Smooth muscle cell (in vitro differentiated cells): ENCODE measurements at regions not wholly inside any gene's neighbourhood (a gene's known extent, or its start where the extent isn't known, plus 50 kb on each side); places are given as distances from the start of the nearest gene placed in this dataset.

Experiments
- DNase-seq: peaks from one replicate; lab custom pipeline; 2025; ENCODE audit not compliant: unreplicated experiment; lab: John Stamatoyannopoulos, UW
- H2AFZ ChIP-seq: fragments of 200-600 bp; sonication (generic); 2 replicates; pipeline ENCODE4 v1.6.0; 2016; ENCODE audit warnings: antibody characterized with exemption, low read depth, mild to moderate bottlenecking
- H3F3A ChIP-seq: fragments of 200-600 bp; sonication (generic); 2 replicates; pipeline ENCODE4 v1.6.0; 2017; ENCODE audit warnings: antibody characterized with exemption, low read depth
- H3K27ac ChIP-seq: fragments of 200-600 bp; sonication (generic); 2 replicates; pipeline ENCODE4 v1.5.1; 2016; ENCODE audit warnings: low read depth, mild to moderate bottlenecking
- H3K27me3 ChIP-seq: fragments of 200-600 bp; sonication (generic); 2 replicates; pipeline ENCODE4 v1.6.1; 2016; ENCODE audit warnings: low read depth, mild to moderate bottlenecking
- H3K36me3 ChIP-seq: fragments of 200-600 bp; sonication (generic); 2 replicates; pipeline ENCODE4 v1.5.1; 2016; ENCODE audit warnings: low read depth
- H3K4me1 ChIP-seq: fragments of 200-600 bp; sonication (generic); 2 replicates; pipeline ENCODE4 v1.5.1; 2016; ENCODE audit warnings: low read depth
- H3K4me2 ChIP-seq: fragments of 200-600 bp; sonication (generic); 2 replicates; pipeline ENCODE4 v1.6.0; 2016; ENCODE audit warnings: mild to moderate bottlenecking
- H3K4me3 ChIP-seq: fragments of 200-600 bp; sonication (generic); 2 replicates; pipeline ENCODE4 v1.5.1; 2016; ENCODE audit warnings: mild to moderate bottlenecking
- H3K79me2 ChIP-seq: fragments of 200-600 bp; sonication (generic); 2 replicates; pipeline ENCODE4 v1.6.0; 2016; ENCODE audit warnings: low read depth, mild to moderate bottlenecking
- H3K9ac ChIP-seq: fragments of 200-600 bp; sonication (generic); 2 replicates; pipeline ENCODE4 v1.6.0; 2016; ENCODE audit warnings: low read depth
- H3K9me3 ChIP-seq: fragments of 200-600 bp; sonication (generic); replicated peaks from 2 replicates; pipeline ENCODE4 v1.5.1; 2016; ENCODE audit warnings: low read depth
- H4K20me1 ChIP-seq: fragments of 200-600 bp; sonication (generic); 2 replicates; pipeline ENCODE4 v1.6.0; 2016; ENCODE audit warnings: low read depth
- CTCF ChIP-seq: fragments of 200-600 bp; sonication (generic); IDR thresholded peaks from 2 replicates; pipeline ENCODE4 v1.5.1; 2017; ENCODE audit warnings: borderline replicate concordance, mild to moderate bottlenecking, antibody characterized with exemption; ENCODE audit not compliant: insufficient read depth, poor library complexity, severe bottlenecking
- whole genome bisulfite sequencing: methylation state at CpG from one replicate; pipeline ENCODE4 v1.1.7; 2016; ENCODE audit warnings: low lambda C conversion rate; 5-methylcytosine and 5-hydroxymethylcytosine counted together

- no peaks in the 10 kb centered on the region for H3K27me3 ChIP-seq
- no peak overlapping the region for H3K9ac ChIP-seq
- H3K36me3 ChIP-seq, result no peaks in the 10 kb centered on the region
- H3K4me2 ChIP-seq, result no peak overlapping the region
- H3F3A ChIP-seq, result no peaks in the 10 kb centered on the region
- H3K9me3 ChIP-seq, result no peaks in the 10 kb centered on the region
- no peaks in the 10 kb centered on the region for H4K20me1 ChIP-seq
- no peak for DNase-seq
- no peaks in the 10 kb centered on the region for H3K4me1 ChIP-seq
- no peak overlapping the region for H3K27ac ChIP-seq
- H3K79me2 ChIP-seq, result no peaks in the 10 kb centered on the region
- no peak for TF ChIP-seq CTCF
- no peak overlapping the region for H3K4me3 ChIP-seq
- WGBS, result 85% methylated on average over 6 of the region's 6 CpGs
- H2AFZ ChIP-seq, result no peak overlapping the region
Observed at GRCh38 chr2:14923820-14924580, 291.5 kb downstream of the LRATD1 start.

- Histone ChIP-seq H3K36me3 (no peaks in the 10 kb centered on the region), H2AFZ (no peak overlapping the region), H3K9me3 (no peaks in the 10 kb centered on the region), H3K4me1 (no peaks in the 10 kb centered on the region), H3K27ac (no peak overlapping the region), H3K79me2 (no peaks in the 10 kb centered on the region), H4K20me1 (no peaks in the 10 kb centered on the region), H3K4me3 (no peak overlapping the region), H3K9ac (no peak overlapping the region), H3F3A (no peaks in the 10 kb centered on the region), H3K27me3 (no peaks in the 10 kb centered on the region), H3K4me2 (no peak overlapping the region)
- no peak for DNase-seq
- TF ChIP-seq CTCF, result no peak
- WGBS, result 80% methylated on average over 3 of the region's 3 CpGs
Observed at GRCh38 chr2:14925471-14925870, 293.0 kb downstream of the LRATD1 start.

- Histone ChIP-seq H3K27me3 (no peaks in the 10 kb centered on the region), H3K4me3 (no peak overlapping the region), H4K20me1 (no peaks in the 10 kb centered on the region), H3K27ac (no peak overlapping the region), H3K9me3 (no peaks in the 10 kb centered on the region), H3K79me2 (no peaks in the 10 kb centered on the region), H3K9ac (no peak overlapping the region), H3K4me1 (no peaks in the 10 kb centered on the region), H2AFZ (no peak overlapping the region), H3F3A (no peaks in the 10 kb centered on the region), H3K36me3 (no peaks in the 10 kb centered on the region), H3K4me2 (no peak overlapping the region)
- 80% methylated on average over 5 of the region's 5 CpGs for WGBS
- no peak for TF ChIP-seq CTCF
- no peak for DNase-seq
Observed at GRCh38 chr2:14927021-14927564, 294.6 kb downstream of the LRATD1 start.

DNA sequence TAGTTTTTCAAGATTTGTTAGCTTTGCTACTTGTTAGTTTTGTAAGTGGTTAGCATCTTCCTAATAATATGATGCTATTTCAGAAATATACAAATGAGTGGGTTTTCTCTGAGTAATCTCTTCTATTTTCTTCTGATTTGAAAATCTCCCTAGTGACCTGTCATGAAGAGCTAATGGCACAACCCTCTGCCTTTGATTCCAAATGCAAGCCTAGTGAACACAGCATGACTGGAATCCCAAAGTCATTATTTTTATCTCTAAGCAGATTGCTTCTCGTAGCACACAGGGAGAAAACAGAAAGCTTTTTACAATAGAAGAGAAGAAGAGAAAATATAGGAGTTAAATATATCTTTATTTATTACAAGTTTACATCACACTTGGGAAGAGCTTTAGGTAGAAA is 295.5 kb downstream of the LRATD1 start:
- no peak overlapping the region for H3K27ac ChIP-seq
- H3F3A ChIP-seq, result no peaks in the 10 kb centered on the region
- no peak overlapping the region for H2AFZ ChIP-seq
- H3K4me3 ChIP-seq, result no peak overlapping the region
- no peaks in the 10 kb centered on the region for H3K79me2 ChIP-seq
- H3K9ac ChIP-seq, result no peak overlapping the region
- H3K27me3 ChIP-seq, result no peaks in the 10 kb centered on the region
- no peaks in the 10 kb centered on the region for H4K20me1 ChIP-seq
- no peaks in the 10 kb centered on the region for H3K36me3 ChIP-seq
- no peak for DNase-seq
- no peaks in the 10 kb centered on the region for H3K9me3 ChIP-seq
- 15% methylated on average over 1 of the region's 1 CpG for WGBS
- TF ChIP-seq CTCF, result no peak
- no peak overlapping the region for H3K4me2 ChIP-seq
- no peaks in the 10 kb centered on the region for H3K4me1 ChIP-seq
